ENCODE measurements at regions not wholly inside any gene's neighbourhood (a gene's known extent, or its start where the extent isn't known, plus 50 kb on each side); places are given as distances from the start of the nearest gene placed in this dataset.
"Not testable (repeated sequence)": the region's sequence is repeated elsewhere in the genome, so short reads cannot be mapped to it uniquely, and the experiment has no call there.

GRCh38 chr20:22529150-22530019, 55.0 kb downstream of the FOXA2 start:
- DNase-seq (ENCODE audit: low read depth) = no peak

GRCh38 chr20:22526512-22527012, 57.8 kb downstream of the FOXA2 start:
- DNase-seq (ENCODE audit: low read depth) = no peak

GRCh38 chr20:22525821-22526220, 58.6 kb downstream of the FOXA2 start:
- DNase-seq (ENCODE audit: low read depth) = no peak

GRCh38 chr20:22525069-22525820, 59.1 kb downstream of the FOXA2 start:
- DNase-seq (ENCODE audit: low read depth) = no peak

- DNase-seq (ENCODE audit: low read depth) = no peak
These were observed 59.9 kb downstream of the FOXA2 start for GRCh38 chr20:22524393-22525015.

- DNase-seq (ENCODE audit: low read depth) = no peak
These were observed 60.6 kb downstream of the FOXA2 start for GRCh38 chr20:22523499-22524392.

- no peak for DNase-seq (ENCODE audit: low read depth)
These were observed 61.3 kb downstream of the FOXA2 start for GRCh38 chr20:22523128-22523498.

- no peak for DNase-seq (ENCODE audit: low read depth)
These were observed 61.7 kb downstream of the FOXA2 start for GRCh38 chr20:22522701-22523100.

- not testable (repeated sequence) for DNase-seq (ENCODE audit: low read depth)
These were observed 62.4 kb downstream of the FOXA2 start for GRCh38 chr20:22521940-22522339.

- DNase-seq (ENCODE audit: low read depth) = no peak
These were observed 64.0 kb downstream of the FOXA2 start for GRCh38 chr20:22520381-22520780.

GRCh38 chr20:22515264-22515663, 69.1 kb downstream of the FOXA2 start:
- no peak for DNase-seq (ENCODE audit: low read depth)

- no peak for DNase-seq (ENCODE audit: low read depth)
These were observed 70.8 kb downstream of the FOXA2 start for GRCh38 chr20:22513574-22513973.

- DNase-seq (ENCODE audit: low read depth) = no peak
These were observed 71.4 kb downstream of the FOXA2 start for GRCh38 chr20:22512911-22513489.

- no peak for DNase-seq (ENCODE audit: low read depth)
These were observed 72.1 kb downstream of the FOXA2 start for GRCh38 chr20:22511943-22512910.

- DNase-seq (ENCODE audit: low read depth) = no peak
These were observed 74.6 kb downstream of the FOXA2 start for GRCh38 chr20:22509843-22510147.

- DNase-seq (ENCODE audit: low read depth) = no peak
These were observed 75.1 kb downstream of the FOXA2 start for GRCh38 chr20:22509090-22509842.

GRCh38 chr20:22508426-22508825, 75.9 kb downstream of the FOXA2 start:
- DNase-seq (ENCODE audit: low read depth) = no peak

- DNase-seq (ENCODE audit: low read depth) = no peak
These were observed 77.0 kb downstream of the FOXA2 start for GRCh38 chr20:22507240-22507961.

- DNase-seq (ENCODE audit: low read depth) = no peak
These were observed 77.5 kb downstream of the FOXA2 start for GRCh38 chr20:22506827-22507226.
